ENCODE measurements at regions not wholly inside any gene's neighbourhood (a gene's known extent, or its start where the extent isn't known, plus 50 kb on each side); places are given as distances from the start of the nearest gene placed in this dataset.

GRCh38 chr10:128522551-128523308, 396.5 kb upstream of the MKI67 start:
- TF ChIP-seq CTCF (conservative IDR thresholded peaks at IDR 0.05 in 1 of 2, IDR thresholded peaks at IDR 0.05 in 1 of 2; ENCODE audit: extremely low read depth in 1 of 2, insufficient read depth in 1 of 2, low read depth in 1 of 2, low read length in 2 of 2), result no peak
- TF ChIP-seq EZH2 (IDR thresholded peaks at IDR 0.05; ENCODE audit: borderline replicate concordance, low read length), result no peak

Data from mammary epithelial cell (primary cell).